SK-N-SH (cell line): ENCODE measurements at regions not wholly inside any gene's neighbourhood (a gene's known extent, or its start where the extent isn't known, plus 50 kb on each side); places are given as distances from the start of the nearest gene placed in this dataset.

Source experiments
- CTCF ChIA-PET: fragments of 300-600, 350-600 bp; formaldehyde crosslinking; extraction: SDS; loops from one replicate; lab custom pipeline; 2021; lab: Yijun Ruan, JAX
- POLR2A ChIA-PET: fragments of 350-600 bp; sonication (Branson Sonifier 250); formaldehyde crosslinking; extraction: SDS; loops from one replicate; lab custom pipeline; 2020; ENCODE audit warnings: antibody characterized with exemption, inconsistent platforms; lab: Yijun Ruan, JAX
- DNase-seq: peaks from one replicate; pipeline ENCODE4 v3.0.0; 2012
- H2AFZ ChIP-seq: fragments of 200-600 bp; sonication (generic); 2 replicates; pipeline ENCODE4 v1.8.1; 2016; ENCODE audit warnings: antibody characterized with exemption, mild to moderate bottlenecking, low read depth
- H3F3A ChIP-seq: fragments of 200-600 bp; sonication (generic); replicated peaks from 2 replicates; pipeline ENCODE3; 2016; ENCODE audit warnings: antibody characterized with exemption, mild to moderate bottlenecking; ENCODE audit not compliant: insufficient read depth
- H3K27ac ChIP-seq, 2 experiments: fragments of 200-500 bp in 1 of 2; fragments of 200-600 bp in 1 of 2; sonication (Bioruptor generic) in 1 of 2; sonication (generic), shearing (Covaris generic) in 1 of 2; 2 replicates each; pipeline versions ENCODE4 v1.5.1 to v1.6.1; 2014 to 2016; ENCODE audit warnings: low read depth in 2 of 2, inconsistent platforms in 1 of 2, low read length in 1 of 2, mild to moderate bottlenecking in 1 of 2, mixed read lengths in 1 of 2
- H3K27me3 ChIP-seq: fragments of 200-600 bp; sonication (generic), shearing (Covaris generic); 2 replicates; pipeline ENCODE4 v1.6.1; 2016; ENCODE audit warnings: mixed run types; ENCODE audit not compliant: insufficient read depth
- H3K36me3 ChIP-seq, 2 experiments: fragments of 200-500 bp in 1 of 2; fragments of 200-600 bp in 1 of 2; sonication (Bioruptor generic) in 1 of 2; sonication (generic) in 1 of 2; replicated peaks in 1 of 2; 2 replicates each; pipeline versions ENCODE3 to v1.5.1; 2014 to 2016; ENCODE audit warnings: low read length in 1 of 2, mild to moderate bottlenecking in 1 of 2; ENCODE audit not compliant: insufficient read depth in 2 of 2, control insufficient read depth in 1 of 2
- H3K4me1 ChIP-seq, 2 experiments: fragments of 200-500 bp in 1 of 2; fragments of 200-600 bp in 1 of 2; sonication (Bioruptor generic) in 1 of 2; sonication (generic), shearing (Covaris generic) in 1 of 2; 2 replicates each; pipeline versions ENCODE4 v1.5.1 to v1.6.1; 2014 to 2016; ENCODE audit warnings: low read depth in 1 of 2, low read length in 1 of 2, mixed run types in 1 of 2; ENCODE audit not compliant: insufficient read depth in 2 of 2, control insufficient read depth in 1 of 2
- H3K4me2 ChIP-seq: fragments of 200-600 bp; sonication (generic), shearing (Covaris generic); 2 replicates; pipeline ENCODE4 v1.6.1; 2017; ENCODE audit warnings: mixed run types
- H3K4me3 ChIP-seq, 2 experiments: fragments of 200-500 bp in 1 of 2; fragments of 200-600 bp in 1 of 2; sonication (Bioruptor generic) in 1 of 2; sonication (generic), shearing (Covaris generic) in 1 of 2; 2 replicates each; pipeline versions ENCODE4 v1.5.1 to v1.8.1; 2014 to 2016; ENCODE audit warnings: low read depth in 2 of 2, inconsistent platforms in 1 of 2, low read length in 1 of 2, mild to moderate bottlenecking in 1 of 2, mixed read lengths in 1 of 2, moderate library complexity in 1 of 2
- H3K79me2 ChIP-seq: fragments of 200-600 bp; sonication (generic); 2 replicates; pipeline ENCODE4 v1.8.1; 2017; ENCODE audit warnings: mild to moderate bottlenecking; ENCODE audit not compliant: insufficient read depth
- H3K9ac ChIP-seq: fragments of 200-600 bp; sonication (generic); 2 replicates; pipeline ENCODE4 v1.6.1; 2017; ENCODE audit warnings: mixed run types
- H3K9me2 ChIP-seq: fragments of 200-600 bp; sonication (generic); 2 replicates; pipeline ENCODE4 v1.6.1; 2017; ENCODE audit warnings: mixed run types
- H3K9me3 ChIP-seq: fragments of 200-600 bp; sonication (generic); 2 replicates; pipeline ENCODE4 v1.6.1; 2017; ENCODE audit warnings: mixed run types, mild to moderate bottlenecking, moderate library complexity
- H4K20me1 ChIP-seq: fragments of 200-600 bp; sonication (generic); 2 replicates; pipeline ENCODE4 v1.6.1; 2017; ENCODE audit warnings: mild to moderate bottlenecking, mixed run types; ENCODE audit not compliant: insufficient read depth
- ELF1 ChIP-seq: IDR thresholded peaks from 2 replicates; pipeline ENCODE4 v1.4.0; 2012
- EP300 ChIP-seq, 2 experiments: IDR thresholded peaks; 2 replicates each; pipeline versions ENCODE4 v1.4.0 to v1.6.1; 2012; ENCODE audit warnings: borderline replicate concordance in 1 of 2, low read depth in 1 of 2, low read length in 1 of 2
- FOSL2 ChIP-seq: IDR thresholded peaks from 2 replicates; pipeline ENCODE4 v1.4.0; 2012; ENCODE audit warnings: low read depth, mild to moderate bottlenecking, moderate library complexity, borderline replicate concordance
- GABPA ChIP-seq: IDR thresholded peaks from 2 replicates; pipeline ENCODE4 v1.4.0; 2012; ENCODE audit warnings: low read depth, mild to moderate bottlenecking
- GATA2 ChIP-seq: sonication (generic); formaldehyde crosslinking; IDR thresholded peaks from 2 replicates; pipeline ENCODE4 v1.5.0; 2020; ENCODE audit warnings: mild to moderate bottlenecking, missing genetic modification reagents
- NFIC ChIP-seq: IDR thresholded peaks from 2 replicates; pipeline ENCODE4 v1.4.0; 2012; ENCODE audit warnings: borderline replicate concordance
- NRF1 ChIP-seq: IDR thresholded peaks from 2 replicates; pipeline ENCODE4 v1.6.1; 2012; ENCODE audit warnings: low read depth, mild to moderate bottlenecking, low read length
- RCOR1 ChIP-seq: fragments of 150-350 bp; IDR thresholded peaks from 2 replicates; pipeline ENCODE4 v1.6.1; 2017; ENCODE audit warnings: antibody characterized with exemption, low read length
- SIN3A ChIP-seq: IDR thresholded peaks from 2 replicates; pipeline ENCODE4 v1.6.1; 2012; ENCODE audit warnings: low read depth, mild to moderate bottlenecking, low read length, moderate library complexity, borderline replicate concordance
- TCF12 ChIP-seq: IDR thresholded peaks from 2 replicates; pipeline ENCODE4 v1.4.0; 2012
- WGBS: methylation state at CpG from one replicate; pipeline ENCODE4 v1.1.6; 2017; ENCODE audit warnings: low lambda C conversion rate; 5-methylcytosine and 5-hydroxymethylcytosine counted together
- TF ChIP-seq, protein P1 (sequence below): fragments of 150-350 bp; IDR thresholded peaks from 2 replicates; pipeline ENCODE4 v1.6.1; 2016; ENCODE audit warnings: mild to moderate bottlenecking, low read depth, low read length
- TF ChIP-seq, protein P2 (sequence below): IDR thresholded peaks from 2 replicates; pipeline ENCODE4 v1.4.0; 2012; ENCODE audit warnings: low read depth
- TF ChIP-seq, protein P3 (sequence below): fragments of 150-350 bp; IDR thresholded peaks from 2 replicates; pipeline ENCODE4 v1.6.1; 2017; ENCODE audit warnings: antibody characterized with exemption, low read length, low read depth, borderline replicate concordance
- TF ChIP-seq, protein P4 (sequence below): fragments of 200-600 bp; sonication (generic); IDR thresholded peaks from 2 replicates; pipeline ENCODE4 v1.6.1; 2017; ENCODE audit warnings: antibody characterized with exemption, mild to moderate bottlenecking, moderate library complexity
- TF ChIP-seq, protein P5 (sequence below): IDR thresholded peaks from 2 replicates; pipeline ENCODE4 v1.4.0; 2012; ENCODE audit warnings: low read depth, borderline replicate concordance

DNA sequence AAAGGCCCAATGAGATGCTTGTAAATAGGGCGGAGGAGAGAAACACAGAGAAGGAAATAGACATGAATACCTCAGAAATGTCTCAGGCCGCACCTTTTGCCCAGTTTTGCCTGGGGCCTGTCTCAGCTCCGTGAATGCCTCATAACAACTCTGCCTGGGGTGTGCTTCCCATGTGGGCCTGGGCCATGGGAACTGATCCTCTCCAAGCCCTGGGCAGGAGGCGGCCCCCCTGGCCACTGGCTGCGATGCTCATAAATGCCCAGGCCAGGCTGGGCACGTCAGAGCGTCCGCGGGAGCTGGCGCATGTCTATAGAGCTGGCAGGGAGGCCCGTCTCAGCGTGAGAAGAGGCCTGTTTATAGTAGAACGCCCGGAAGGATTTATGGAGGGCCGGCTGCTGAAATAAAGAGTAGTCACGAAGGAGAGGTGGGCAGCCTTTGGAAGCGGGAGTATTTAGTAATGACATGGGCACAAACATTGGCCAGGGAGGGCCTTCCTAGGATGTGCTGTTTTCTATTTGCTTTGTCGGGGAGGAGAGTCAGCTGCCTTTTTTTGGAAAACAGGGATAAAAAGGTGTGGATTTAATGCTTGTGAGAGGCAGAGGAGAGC, 85.9 kb upstream of the IGF1R start:
- no peak for DNase-seq
- no peak for TF ChIP-seq NRF1
- no peak for TF ChIP-seq EP300 (IDR thresholded peaks at IDR 0.05; ENCODE audit: borderline replicate concordance in 1 of 2, low read depth in 1 of 2, low read length in 1 of 2)
- TF ChIP-seq TCF12, result no peak
- TF ChIP-seq, protein P1, sequence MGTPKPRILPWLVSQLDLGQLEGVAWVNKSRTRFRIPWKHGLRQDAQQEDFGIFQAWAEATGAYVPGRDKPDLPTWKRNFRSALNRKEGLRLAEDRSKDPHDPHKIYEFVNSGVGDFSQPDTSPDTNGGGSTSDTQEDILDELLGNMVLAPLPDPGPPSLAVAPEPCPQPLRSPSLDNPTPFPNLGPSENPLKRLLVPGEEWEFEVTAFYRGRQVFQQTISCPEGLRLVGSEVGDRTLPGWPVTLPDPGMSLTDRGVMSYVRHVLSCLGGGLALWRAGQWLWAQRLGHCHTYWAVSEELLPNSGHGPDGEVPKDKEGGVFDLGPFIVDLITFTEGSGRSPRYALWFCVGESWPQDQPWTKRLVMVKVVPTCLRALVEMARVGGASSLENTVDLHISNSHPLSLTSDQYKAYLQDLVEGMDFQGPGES, result no peak
- no peak for TF ChIP-seq FOSL2
- TF ChIP-seq, protein P2, sequence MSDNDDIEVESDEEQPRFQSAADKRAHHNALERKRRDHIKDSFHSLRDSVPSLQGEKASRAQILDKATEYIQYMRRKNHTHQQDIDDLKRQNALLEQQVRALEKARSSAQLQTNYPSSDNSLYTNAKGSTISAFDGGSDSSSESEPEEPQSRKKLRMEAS, result no peak
- TF ChIP-seq, protein P3, sequence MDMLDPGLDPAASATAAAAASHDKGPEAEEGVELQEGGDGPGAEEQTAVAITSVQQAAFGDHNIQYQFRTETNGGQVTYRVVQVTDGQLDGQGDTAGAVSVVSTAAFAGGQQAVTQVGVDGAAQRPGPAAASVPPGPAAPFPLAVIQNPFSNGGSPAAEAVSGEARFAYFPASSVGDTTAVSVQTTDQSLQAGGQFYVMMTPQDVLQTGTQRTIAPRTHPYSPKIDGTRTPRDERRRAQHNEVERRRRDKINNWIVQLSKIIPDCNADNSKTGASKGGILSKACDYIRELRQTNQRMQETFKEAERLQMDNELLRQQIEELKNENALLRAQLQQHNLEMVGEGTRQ, result no peak
- TF ChIP-seq, protein P4, sequence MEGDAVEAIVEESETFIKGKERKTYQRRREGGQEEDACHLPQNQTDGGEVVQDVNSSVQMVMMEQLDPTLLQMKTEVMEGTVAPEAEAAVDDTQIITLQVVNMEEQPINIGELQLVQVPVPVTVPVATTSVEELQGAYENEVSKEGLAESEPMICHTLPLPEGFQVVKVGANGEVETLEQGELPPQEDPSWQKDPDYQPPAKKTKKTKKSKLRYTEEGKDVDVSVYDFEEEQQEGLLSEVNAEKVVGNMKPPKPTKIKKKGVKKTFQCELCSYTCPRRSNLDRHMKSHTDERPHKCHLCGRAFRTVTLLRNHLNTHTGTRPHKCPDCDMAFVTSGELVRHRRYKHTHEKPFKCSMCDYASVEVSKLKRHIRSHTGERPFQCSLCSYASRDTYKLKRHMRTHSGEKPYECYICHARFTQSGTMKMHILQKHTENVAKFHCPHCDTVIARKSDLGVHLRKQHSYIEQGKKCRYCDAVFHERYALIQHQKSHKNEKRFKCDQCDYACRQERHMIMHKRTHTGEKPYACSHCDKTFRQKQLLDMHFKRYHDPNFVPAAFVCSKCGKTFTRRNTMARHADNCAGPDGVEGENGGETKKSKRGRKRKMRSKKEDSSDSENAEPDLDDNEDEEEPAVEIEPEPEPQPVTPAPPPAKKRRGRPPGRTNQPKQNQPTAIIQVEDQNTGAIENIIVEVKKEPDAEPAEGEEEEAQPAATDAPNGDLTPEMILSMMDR, result no peak
- TF ChIP-seq, protein P5, sequence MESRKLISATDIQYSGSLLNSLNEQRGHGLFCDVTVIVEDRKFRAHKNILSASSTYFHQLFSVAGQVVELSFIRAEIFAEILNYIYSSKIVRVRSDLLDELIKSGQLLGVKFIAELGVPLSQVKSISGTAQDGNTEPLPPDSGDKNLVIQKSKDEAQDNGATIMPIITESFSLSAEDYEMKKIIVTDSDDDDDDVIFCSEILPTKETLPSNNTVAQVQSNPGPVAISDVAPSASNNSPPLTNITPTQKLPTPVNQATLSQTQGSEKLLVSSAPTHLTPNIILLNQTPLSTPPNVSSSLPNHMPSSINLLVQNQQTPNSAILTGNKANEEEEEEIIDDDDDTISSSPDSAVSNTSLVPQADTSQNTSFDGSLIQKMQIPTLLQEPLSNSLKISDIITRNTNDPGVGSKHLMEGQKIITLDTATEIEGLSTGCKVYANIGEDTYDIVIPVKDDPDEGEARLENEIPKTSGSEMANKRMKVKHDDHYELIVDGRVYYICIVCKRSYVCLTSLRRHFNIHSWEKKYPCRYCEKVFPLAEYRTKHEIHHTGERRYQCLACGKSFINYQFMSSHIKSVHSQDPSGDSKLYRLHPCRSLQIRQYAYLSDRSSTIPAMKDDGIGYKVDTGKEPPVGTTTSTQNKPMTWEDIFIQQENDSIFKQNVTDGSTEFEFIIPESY, result no peak
- no peak for TF ChIP-seq SIN3A
- no peak for TF ChIP-seq RCOR1
- no peak for TF ChIP-seq NFIC
- TF ChIP-seq GABPA, result no peak
- no peak for TF ChIP-seq ELF1
- TF ChIP-seq GATA2, result no peak
- Histone ChIP-seq H3K9me2 (no peaks in the 10 kb centered on the region), H3K4me2 (no peak overlapping the region), H2AFZ (no peak overlapping the region), H4K20me1 (no peaks in the 10 kb centered on the region), H3K9me3 (no peaks in the 10 kb centered on the region), H3K9ac (no peak overlapping the region), H3K36me3 (no peaks in the 10 kb centered on the region), H3K79me2 (no peaks in the 10 kb centered on the region), H3K27ac (no peak overlapping the region), H3K4me3 (no peak overlapping the region), H3K4me1 (no peaks in the 10 kb centered on the region), H3F3A (no peaks in the 10 kb centered on the region), H3K27me3 (no peaks in the 10 kb centered on the region; the same call in 1 of the 2 replicates)
- CTCF ChIA-PET, result interaction anchor here (0.9 to 1.0 kb wide), 2 partner anchors 16 to 43 kb away, joined by 3 read pairs; no protein-coding TSS in a partner anchor
- WGBS, result 70% methylated on average over 17 of the region's 18 CpGs
- POLR2A ChIA-PET, result no interaction called here
